Lung (tissue), 11 donors: ENCODE measurements at regions not wholly inside any gene's neighbourhood (a gene's known extent, or its start where the extent isn't known, plus 50 kb on each side); places are given as distances from the start of the nearest gene placed in this dataset.

Experiments used
- ATAC-seq: fragments of 200-7000 bp; cut with Tn5 transposase; one replicate; pipeline ENCODE4 v1.9.1; 2020; ENCODE audit warnings: moderate number of reproducible peaks; ENCODE audit not compliant: insufficient read depth, low FRiP score
- DNase-seq, 3 donors: peaks; one replicate each; pipeline ENCODE4 v3.0.0-alpha.2; 2013 to 2017
- H3K27ac ChIP-seq, 2 donors: one replicate each; pipeline ENCODE4 v1.5.1; 2013; ENCODE audit warnings: mild to moderate bottlenecking in 2 of 2, moderate library complexity in 2 of 2, control low read depth in 1 of 2, inconsistent platforms in 1 of 2, low read depth in 1 of 2, low read length in 1 of 2
- H3K27me3 ChIP-seq, 3 donors: one replicate each; pipeline ENCODE4 v1.5.1; 2013; ENCODE audit warnings: low read length in 2 of 3; ENCODE audit not compliant: control insufficient read depth in 3 of 3, insufficient read depth in 3 of 3
- H3K36me3 ChIP-seq, 4 donors: one replicate each; pipeline ENCODE4 v1.5.1; 2013; ENCODE audit warnings: low read length in 4 of 4, mild to moderate bottlenecking in 1 of 4, moderate library complexity in 1 of 4; ENCODE audit not compliant: control insufficient read depth in 4 of 4, insufficient read depth in 4 of 4
- H3K4me1 ChIP-seq, 5 donors: one replicate each; pipeline ENCODE4 v1.5.1; 2013; ENCODE audit warnings: low read length in 5 of 5, mild to moderate bottlenecking in 2 of 5, moderate library complexity in 1 of 5; ENCODE audit not compliant: control insufficient read depth in 5 of 5, insufficient read depth in 5 of 5
- H3K4me3 ChIP-seq: one replicate; pipeline ENCODE4 v1.5.1; 2013; ENCODE audit warnings: mild to moderate bottlenecking, control low read depth, moderate library complexity
- H3K9ac ChIP-seq, 2 donors: one replicate each; pipeline ENCODE4 v1.5.1; 2013; ENCODE audit warnings: low read length in 2 of 2, control low read depth in 1 of 2; ENCODE audit not compliant: insufficient read depth in 1 of 2
- H3K9me3 ChIP-seq, 4 donors: one replicate each; pipeline ENCODE4 v1.5.1; 2013; ENCODE audit warnings: low read length in 3 of 4, mild to moderate bottlenecking in 1 of 4, moderate library complexity in 1 of 4; ENCODE audit not compliant: control insufficient read depth in 4 of 4, insufficient read depth in 3 of 4
- whole genome bisulfite sequencing, 2 donors: extraction: QIAGEN DNeasy Blood & Tissue Kit; methylation state at CpG; one replicate each; pipeline ENCODE4 v1.1.7; 2013; 5-methylcytosine and 5-hydroxymethylcytosine counted together
- TF ChIP-seq, protein P1 (sequence below): IDR thresholded peaks from 2 replicates; pipeline ENCODE4 v1.5.1; 2012; ENCODE audit warnings: mild to moderate bottlenecking; ENCODE audit errors: control extremely low read depth, extremely low read depth
- donor health status: control.
- donor health status: control.
- donor health status: Bipolar disorder and iron deficiency.
- donor health status: healthy.
- donor health status: DM: yes; HTN: yes; CAD: no.

DNA sequence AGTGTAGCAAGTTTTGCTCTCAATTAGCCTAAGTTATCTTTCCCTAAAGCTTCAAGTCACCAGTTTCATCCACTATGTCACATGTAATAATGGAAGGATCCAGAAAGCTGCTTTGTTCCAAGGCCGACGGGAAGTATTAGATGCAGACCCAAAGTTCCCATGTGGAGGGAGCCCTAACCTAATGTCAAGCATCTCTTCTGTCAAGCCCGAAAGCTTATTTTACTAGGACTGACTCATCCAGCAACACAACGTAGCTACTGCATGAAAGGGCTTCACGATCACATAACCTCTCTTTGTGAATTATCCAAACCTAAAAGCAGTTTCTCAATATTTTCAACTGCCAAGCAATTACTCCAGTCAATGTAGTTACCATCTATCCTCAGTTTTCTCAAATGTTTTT, 133.4 kb downstream of the SLC6A15 start:
- Histone ChIP-seq H3K27me3 (no peaks in the 10 kb centered on the region), H3K4me1 (no peaks in the 10 kb centered on the region), H3K27ac (no peak overlapping the region), H3K4me3 (no peak overlapping the region), H3K9ac (no peak overlapping the region), H3K9me3 (no peaks in the 10 kb centered on the region), H3K36me3 (no peaks in the 10 kb centered on the region)
- TF ChIP-seq, protein P1, sequence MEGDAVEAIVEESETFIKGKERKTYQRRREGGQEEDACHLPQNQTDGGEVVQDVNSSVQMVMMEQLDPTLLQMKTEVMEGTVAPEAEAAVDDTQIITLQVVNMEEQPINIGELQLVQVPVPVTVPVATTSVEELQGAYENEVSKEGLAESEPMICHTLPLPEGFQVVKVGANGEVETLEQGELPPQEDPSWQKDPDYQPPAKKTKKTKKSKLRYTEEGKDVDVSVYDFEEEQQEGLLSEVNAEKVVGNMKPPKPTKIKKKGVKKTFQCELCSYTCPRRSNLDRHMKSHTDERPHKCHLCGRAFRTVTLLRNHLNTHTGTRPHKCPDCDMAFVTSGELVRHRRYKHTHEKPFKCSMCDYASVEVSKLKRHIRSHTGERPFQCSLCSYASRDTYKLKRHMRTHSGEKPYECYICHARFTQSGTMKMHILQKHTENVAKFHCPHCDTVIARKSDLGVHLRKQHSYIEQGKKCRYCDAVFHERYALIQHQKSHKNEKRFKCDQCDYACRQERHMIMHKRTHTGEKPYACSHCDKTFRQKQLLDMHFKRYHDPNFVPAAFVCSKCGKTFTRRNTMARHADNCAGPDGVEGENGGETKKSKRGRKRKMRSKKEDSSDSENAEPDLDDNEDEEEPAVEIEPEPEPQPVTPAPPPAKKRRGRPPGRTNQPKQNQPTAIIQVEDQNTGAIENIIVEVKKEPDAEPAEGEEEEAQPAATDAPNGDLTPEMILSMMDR: no peak
- 90 to 93% methylated on average over 5 of the region's 5 CpGs for WGBS, 2 donors
- DNase-seq: no peak
- no peak for ATAC-seq

DNA sequence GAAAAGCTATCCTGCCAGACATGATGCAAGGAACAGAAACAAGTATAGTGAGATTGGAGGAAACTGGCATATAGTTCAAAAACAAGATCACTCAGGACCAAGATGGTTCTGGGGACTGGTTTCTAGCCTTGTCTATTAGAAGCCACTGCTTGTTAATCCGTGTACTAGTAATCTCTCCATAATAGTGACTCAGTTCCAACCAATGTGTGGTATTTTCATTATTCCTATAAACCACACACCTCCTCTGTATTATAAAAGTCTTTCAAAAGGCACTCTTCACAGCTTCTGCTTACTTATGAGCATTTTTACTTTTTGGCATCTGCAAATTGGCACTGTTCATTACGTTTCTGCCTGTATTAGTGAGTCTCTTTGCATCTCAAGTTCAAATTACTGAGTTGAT, 140.3 kb downstream of the SLC6A15 start:
- Histone ChIP-seq H3K27ac (no peak overlapping the region), H3K27me3 (no peaks in the 10 kb centered on the region), H3K36me3 (no peaks in the 10 kb centered on the region), H3K9ac (no peak overlapping the region), H3K4me1 (no peaks in the 10 kb centered on the region), H3K4me3 (no peak overlapping the region), H3K9me3 (no peaks in the 10 kb centered on the region)
- DNase-seq: no peak
- TF ChIP-seq, protein P1: no peak
- 55 to 59% methylated on average over 2 of the region's 2 CpGs for WGBS, 2 donors
- no peak for ATAC-seq

DNA sequence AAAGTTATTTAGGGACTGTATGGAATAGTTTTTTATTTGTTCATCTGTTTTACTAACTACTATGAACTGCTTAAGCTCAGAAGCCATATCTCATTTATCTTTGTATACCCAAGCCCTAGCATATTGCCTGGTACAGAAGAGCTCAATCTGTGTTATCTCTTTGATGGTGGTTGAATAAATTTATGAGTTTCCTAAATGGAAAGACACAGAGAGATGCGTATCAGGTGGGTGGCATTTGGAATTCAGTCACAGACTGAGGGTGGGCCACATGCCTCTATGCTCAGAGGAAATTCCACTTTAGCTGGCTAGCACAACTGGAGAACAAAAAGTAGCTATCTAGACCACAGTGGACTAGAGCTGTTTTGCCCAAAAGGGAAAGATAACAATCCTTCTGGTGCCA, 145.5 kb downstream of the SLC6A15 start:
- Histone ChIP-seq H3K4me3 (no peak overlapping the region), H3K4me1 (no peaks in the 10 kb centered on the region), H3K9ac (no peak overlapping the region), H3K27ac (no peak overlapping the region), H3K36me3 (no peaks in the 10 kb centered on the region), H3K27me3 (no peaks in the 10 kb centered on the region), H3K9me3 (no peaks in the 10 kb centered on the region)
- WGBS, 2 donors: 70 to 75% methylated on average over 1 of the region's 1 CpG
- TF ChIP-seq, protein P1: no peak
- DNase-seq (no peak), ATAC-seq (no peak)

DNA sequence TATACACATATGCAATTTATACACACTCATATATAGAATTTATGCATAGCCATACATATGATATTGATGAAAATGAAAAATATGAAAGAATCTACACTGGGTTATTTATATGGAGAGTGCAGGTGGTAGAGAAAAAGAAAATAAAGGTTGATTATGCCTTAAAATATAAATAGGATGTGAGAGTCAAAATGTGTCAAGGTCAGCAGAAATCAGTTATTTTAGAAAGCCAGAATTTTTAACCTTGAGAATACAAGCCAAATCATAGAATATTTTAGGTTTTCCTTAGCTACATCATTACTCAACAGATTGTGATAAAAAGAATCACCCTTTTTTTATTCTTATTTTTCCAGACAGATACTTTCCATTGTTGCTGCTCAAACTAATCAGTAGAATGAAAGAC, 146.2 kb downstream of the SLC6A15 start:
- ATAC-seq: no peak
- DNase-seq: no peak

More for the DNA sequence above, 146.2 kb downstream of the SLC6A15 start:
- Histone ChIP-seq H3K9me3 (no peaks in the 10 kb centered on the region), H3K27ac (no peak overlapping the region), H3K27me3 (no peaks in the 10 kb centered on the region), H3K4me3 (no peak overlapping the region), H3K4me1 (no peaks in the 10 kb centered on the region), H3K36me3 (no peaks in the 10 kb centered on the region), H3K9ac (no peak overlapping the region)
- TF ChIP-seq, protein P1: no peak
